ENCODE measurements at regions not wholly inside any gene's neighbourhood (a gene's known extent, or its start where the extent isn't known, plus 50 kb on each side); places are given as distances from the start of the nearest gene placed in this dataset.

- Histone ChIP-seq H3K27me3 (no peaks in the 10 kb centered on the region), H3K9me3 (no peaks in the 10 kb centered on the region), H3K36me3 (no peaks in the 10 kb centered on the region), H3K4me3 (replicated peaks in 1 of 3) (no peak overlapping the region), H3K4me1 (no peaks in the 10 kb centered on the region), H3K27ac (no peak overlapping the region)
- intact Hi-C loops (cut with DNase I) = no loop called here
- no peak for TF ChIP-seq CTCF (IDR thresholded peaks at IDR 0.05)
- no peak for TF ChIP-seq POLR2A (IDR thresholded peaks at IDR 0.05)
- DNase-seq = no peak
- 70 to 71% methylated on average over 4 of the region's 4 CpGs for WGBS, 2 donors
Measured at GRCh38 chr13:46481166-46481565, 71.8 kb upstream of the LRCH1 start.

- intact Hi-C loops (cut with DNase I) = no loop called here
- Histone ChIP-seq H3K27me3 (no peaks in the 10 kb centered on the region), H3K4me1 (no peaks in the 10 kb centered on the region), H3K36me3 (no peaks in the 10 kb centered on the region), H3K27ac (no peak overlapping the region), H3K4me3 (replicated peaks in 1 of 3) (no peak overlapping the region), H3K9me3 (no peaks in the 10 kb centered on the region)
- TF ChIP-seq POLR2A (IDR thresholded peaks at IDR 0.05) = no peak
- no peak for TF ChIP-seq CTCF (IDR thresholded peaks at IDR 0.05)
- 86 to 88% methylated on average over 5 of the region's 5 CpGs for WGBS, 2 donors
- DNase-seq = no peak
Measured at GRCh38 chr13:46480131-46480530, 72.8 kb upstream of the LRCH1 start.

DNA sequence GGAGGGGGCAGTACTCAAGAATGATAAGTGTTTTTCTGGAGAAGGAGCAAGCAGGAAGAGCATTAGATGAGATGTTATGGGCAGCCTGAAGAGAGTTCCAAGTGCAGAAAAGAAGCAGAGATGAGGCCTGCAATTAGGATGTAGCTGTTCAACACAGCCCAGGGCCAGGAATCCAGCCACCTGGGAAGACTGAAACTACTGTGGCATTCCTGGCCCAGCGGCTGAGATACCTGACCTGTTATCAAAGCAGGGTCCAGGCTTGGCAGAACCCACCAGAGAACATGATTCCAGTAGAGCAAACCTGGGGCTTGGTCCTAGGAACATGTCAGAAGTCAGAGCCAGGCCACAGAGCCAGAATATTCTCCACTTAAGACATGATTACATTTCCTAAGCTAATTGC, 73.3 kb upstream of the LRCH1 start:
- Histone ChIP-seq H3K4me1 (no peaks in the 10 kb centered on the region), H3K27me3 (no peaks in the 10 kb centered on the region), H3K9me3 (no peaks in the 10 kb centered on the region), H3K4me3 (replicated peaks in 1 of 3) (no peak overlapping the region), H3K36me3 (no peaks in the 10 kb centered on the region), H3K27ac (no peak overlapping the region)
- intact Hi-C loops (cut with DNase I) = no loop called here
- TF ChIP-seq CTCF (IDR thresholded peaks at IDR 0.05) (no peak), POLR2A (IDR thresholded peaks at IDR 0.05) (no peak)
- 57 to 82% methylated on average over 1 of the region's 1 CpG for WGBS, 2 donors
- no peak for DNase-seq

DNA sequence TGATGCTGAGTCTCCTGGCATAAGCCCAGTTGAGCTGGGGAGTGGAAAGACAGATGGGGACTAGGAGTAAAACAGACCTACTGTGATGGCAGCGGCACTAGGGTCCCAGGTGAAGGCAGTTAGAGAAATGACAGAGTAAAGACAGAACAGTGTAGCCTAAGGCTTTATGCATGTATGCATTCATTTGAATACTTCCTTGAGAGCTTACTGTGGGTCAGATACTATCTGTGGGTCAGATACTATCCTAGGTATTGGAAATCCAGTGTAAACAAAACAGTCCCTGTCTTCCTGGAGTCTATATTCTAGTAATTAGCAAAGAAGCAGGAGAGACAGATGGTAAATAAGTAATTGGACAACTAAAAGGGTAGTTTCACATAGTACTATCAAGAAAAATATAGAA, 73.7 kb upstream of the LRCH1 start:
- no peak for TF ChIP-seq CTCF (IDR thresholded peaks at IDR 0.05)
- no peaks in the 10 kb centered on the region for H3K9me3 ChIP-seq
- 91 to 94% methylated on average over 1 of the region's 1 CpG for WGBS, 2 donors
- intact Hi-C loops (cut with DNase I) = no loop called here
- no peak overlapping the region for H3K4me3 ChIP-seq (replicated peaks in 1 of 3)
- H3K36me3 ChIP-seq = no peaks in the 10 kb centered on the region
- no peaks in the 10 kb centered on the region for H3K4me1 ChIP-seq
- no peak for DNase-seq
- no peaks in the 10 kb centered on the region for H3K27me3 ChIP-seq
- H3K27ac ChIP-seq = no peak overlapping the region

DNA sequence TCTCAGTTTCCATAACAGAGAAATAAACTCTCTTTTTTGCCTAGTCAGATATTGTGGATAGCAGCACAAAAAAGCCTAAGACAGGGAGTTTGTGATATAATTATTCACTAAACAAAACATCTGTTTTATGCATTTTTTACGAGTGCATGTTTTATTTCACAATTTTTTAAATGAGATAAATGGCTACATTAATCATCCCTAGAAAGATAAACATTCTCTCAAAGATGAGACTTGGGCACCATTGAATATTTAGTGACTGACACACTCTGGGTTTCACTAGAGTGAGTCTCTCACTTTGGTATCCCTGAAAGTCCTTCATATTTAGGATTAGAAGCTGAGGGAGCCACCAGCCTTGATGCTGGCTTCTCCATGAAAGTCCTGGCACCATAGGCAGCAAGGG, 74.3 kb upstream of the LRCH1 start:
- H3K27me3 ChIP-seq = no peaks in the 10 kb centered on the region
- WGBS, 2 donors = 69 to 86% methylated on average over 1 of the region's 1 CpG
- intact Hi-C loops (cut with DNase I) = no loop called here
- H3K36me3 ChIP-seq = no peaks in the 10 kb centered on the region
- no peaks in the 10 kb centered on the region for H3K4me1 ChIP-seq
- H3K9me3 ChIP-seq = no peaks in the 10 kb centered on the region
- TF ChIP-seq CTCF (IDR thresholded peaks at IDR 0.05) (no peak), POLR2A (IDR thresholded peaks at IDR 0.05) (no peak)
- H3K27ac ChIP-seq = no peak overlapping the region
- no peak overlapping the region for H3K4me3 ChIP-seq (replicated peaks in 1 of 3)
- DNase-seq = no peak
